T-helper 1 cell treated with Interleukin-12 subunit alpha and Interleukin-12 subunit beta and Interleukin-4 antibody, amounts not matched to agents 30 μg/mL and 1 μg/mL, for 36 hours (primary cell): ENCODE measurements at regions not wholly inside any gene's neighbourhood (a gene's known extent, or its start where the extent isn't known, plus 50 kb on each side); places are given as distances from the start of the nearest gene placed in this dataset.

ENCODE experiments used
- H3K27ac Mint-ChIP-seq: one replicate; pipeline ENCODE4 v1.8.0; 2021; ENCODE audit warnings: mild to moderate bottlenecking, mixed read lengths
- H3K27me3 Mint-ChIP-seq: one replicate; pipeline ENCODE4 v1.8.0; 2021; ENCODE audit warnings: low read depth, mixed read lengths
- H3K36me3 Mint-ChIP-seq: one replicate; pipeline ENCODE4 v1.8.0; 2021; ENCODE audit warnings: low read depth, mixed read lengths
- H3K4me1 Mint-ChIP-seq: one replicate; pipeline ENCODE4 v1.8.0; 2021; ENCODE audit warnings: low read depth, mixed read lengths
- H3K4me3 Mint-ChIP-seq: one replicate; pipeline ENCODE4 v1.8.0; 2021; ENCODE audit warnings: mild to moderate bottlenecking, moderate library complexity, mixed read lengths
- H3K9me3 Mint-ChIP-seq: one replicate; pipeline ENCODE4 v1.8.0; 2021; ENCODE audit warnings: mixed read lengths

DNA sequence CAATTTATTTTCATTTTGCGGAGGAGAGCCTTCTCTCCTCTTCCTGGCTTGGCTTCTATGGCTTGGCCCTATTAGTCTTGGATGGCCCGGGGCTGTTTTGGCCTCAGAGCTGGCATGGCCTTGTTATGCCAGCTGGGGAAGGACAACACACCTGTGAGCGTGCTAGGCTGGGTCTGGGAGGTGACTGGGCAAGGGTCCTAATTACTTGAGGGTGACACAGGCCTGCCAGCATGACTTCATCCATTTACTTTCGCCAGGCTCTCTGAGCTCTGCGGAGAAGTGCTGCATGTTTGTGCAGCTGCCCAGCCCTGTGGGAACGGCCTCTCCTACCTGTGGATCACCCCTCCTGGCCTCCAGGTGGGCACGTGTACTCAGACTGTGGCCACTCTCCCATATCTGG lies 153.6 kb downstream of the SNX19 start:
- Mint-ChIP-seq H3K4me1 (peaks cover 9% of the 10 kb centered on the region), H3K9me3 (no peaks in the 10 kb centered on the region), H3K4me3 (no peak overlapping the region), H3K27me3 (peaks cover 9% of the 10 kb centered on the region), H3K36me3 (no peaks in the 10 kb centered on the region), H3K27ac (no peak overlapping the region)

DNA sequence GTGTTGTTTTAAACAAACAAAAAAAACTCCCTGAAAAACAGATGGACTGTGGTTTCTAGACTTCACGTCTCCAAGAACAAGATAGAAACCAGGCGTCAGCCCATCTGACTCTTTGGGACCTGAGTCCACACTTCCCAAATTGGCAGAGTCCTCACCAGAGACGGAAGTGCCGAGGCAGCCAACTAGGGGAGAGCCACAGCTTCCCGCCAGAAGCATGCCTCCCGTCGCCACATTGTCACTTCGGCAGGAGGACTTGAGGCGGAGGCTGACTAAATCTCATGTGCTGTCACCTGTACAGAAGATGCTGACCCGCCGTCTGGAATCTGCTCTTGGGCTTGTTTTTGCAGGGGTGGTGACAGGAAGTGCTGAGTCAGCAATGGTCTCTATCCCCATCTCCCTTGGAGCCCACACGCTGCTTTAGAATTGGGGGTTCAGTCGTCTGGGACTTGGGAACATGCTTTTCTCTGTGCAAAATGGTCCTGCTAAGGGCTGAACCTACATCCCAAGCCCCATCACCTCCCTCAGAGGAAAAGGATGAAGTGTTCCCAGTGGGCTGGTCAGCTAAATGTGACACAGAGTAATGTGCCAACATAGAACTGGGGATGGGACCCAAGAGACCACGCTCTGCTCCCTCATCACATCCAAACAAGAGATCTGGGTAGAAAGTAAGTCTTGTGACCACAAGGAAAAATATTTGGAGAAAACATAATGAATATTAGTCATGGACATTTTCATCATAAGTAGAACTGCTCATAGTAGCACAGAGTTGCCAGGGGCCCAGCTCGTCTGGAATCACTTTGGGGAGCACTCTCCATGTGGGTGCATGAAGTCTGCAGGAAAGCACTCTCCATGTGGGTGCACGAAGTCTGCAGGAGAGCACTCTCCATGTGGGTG lies 152.9 kb downstream of the SNX19 start:
- Mint-ChIP-seq H3K9me3 (no peaks in the 10 kb centered on the region), H3K27me3 (peaks cover 9% of the 10 kb centered on the region), H3K4me1 (peaks cover 9% of the 10 kb centered on the region), H3K27ac (no peak overlapping the region), H3K4me3 (no peak overlapping the region), H3K36me3 (no peaks in the 10 kb centered on the region)

- Mint-ChIP-seq H3K36me3 (no peaks in the 10 kb centered on the region), H3K27me3 (peaks cover 8% of the 10 kb centered on the region), H3K27ac (no peak overlapping the region), H3K4me3 (no peak overlapping the region), H3K9me3 (no peaks in the 10 kb centered on the region), H3K4me1 (peaks cover 9% of the 10 kb centered on the region)
Observed at GRCh38 chr11:130765406-130765805, 150.9 kb downstream of the SNX19 start.

DNA sequence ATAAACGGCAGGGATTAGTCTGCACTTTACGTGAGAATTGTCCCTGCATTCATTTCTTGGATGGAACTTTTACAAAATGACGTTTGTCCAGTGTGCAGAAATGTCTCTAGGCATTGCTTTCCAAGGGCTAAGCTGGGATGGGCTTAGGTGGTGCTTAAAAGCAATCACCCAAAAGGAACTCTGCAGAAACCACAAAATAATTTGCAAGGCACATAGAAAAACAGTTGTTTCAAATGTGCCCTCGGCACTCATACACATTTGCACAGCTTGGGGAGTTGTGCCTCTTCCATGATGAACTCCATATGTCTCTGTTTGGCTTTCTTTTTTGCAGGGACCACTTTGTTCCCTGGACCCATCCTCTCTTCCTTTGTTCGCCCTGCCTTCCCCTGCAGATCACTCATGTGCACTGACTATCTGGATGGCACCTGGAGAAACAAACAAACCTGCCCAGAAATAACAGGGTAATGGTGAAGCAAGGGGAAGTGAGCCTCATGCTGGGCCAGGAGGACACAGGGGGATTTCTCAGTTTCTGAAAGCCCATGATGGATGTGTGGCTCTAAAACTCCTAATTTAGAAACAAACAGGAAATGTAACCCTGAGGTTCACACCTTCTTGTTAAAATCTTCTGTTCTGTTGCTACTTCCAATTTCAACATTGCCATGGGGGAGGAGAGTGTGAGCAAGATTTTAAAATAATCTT lies 150.2 kb downstream of the SNX19 start:
- H3K4me3 Mint-ChIP-seq: peak overlapping the region; percentile 16
- H3K27ac Mint-ChIP-seq: peak overlapping the region; percentile 29
- H3K27me3 Mint-ChIP-seq: peaks cover 5% of the 10 kb centered on the region
- peaks cover 9% of the 10 kb centered on the region for H3K4me1 Mint-ChIP-seq
- no peaks in the 10 kb centered on the region for H3K36me3 Mint-ChIP-seq
- H3K9me3 Mint-ChIP-seq: no peaks in the 10 kb centered on the region

DNA sequence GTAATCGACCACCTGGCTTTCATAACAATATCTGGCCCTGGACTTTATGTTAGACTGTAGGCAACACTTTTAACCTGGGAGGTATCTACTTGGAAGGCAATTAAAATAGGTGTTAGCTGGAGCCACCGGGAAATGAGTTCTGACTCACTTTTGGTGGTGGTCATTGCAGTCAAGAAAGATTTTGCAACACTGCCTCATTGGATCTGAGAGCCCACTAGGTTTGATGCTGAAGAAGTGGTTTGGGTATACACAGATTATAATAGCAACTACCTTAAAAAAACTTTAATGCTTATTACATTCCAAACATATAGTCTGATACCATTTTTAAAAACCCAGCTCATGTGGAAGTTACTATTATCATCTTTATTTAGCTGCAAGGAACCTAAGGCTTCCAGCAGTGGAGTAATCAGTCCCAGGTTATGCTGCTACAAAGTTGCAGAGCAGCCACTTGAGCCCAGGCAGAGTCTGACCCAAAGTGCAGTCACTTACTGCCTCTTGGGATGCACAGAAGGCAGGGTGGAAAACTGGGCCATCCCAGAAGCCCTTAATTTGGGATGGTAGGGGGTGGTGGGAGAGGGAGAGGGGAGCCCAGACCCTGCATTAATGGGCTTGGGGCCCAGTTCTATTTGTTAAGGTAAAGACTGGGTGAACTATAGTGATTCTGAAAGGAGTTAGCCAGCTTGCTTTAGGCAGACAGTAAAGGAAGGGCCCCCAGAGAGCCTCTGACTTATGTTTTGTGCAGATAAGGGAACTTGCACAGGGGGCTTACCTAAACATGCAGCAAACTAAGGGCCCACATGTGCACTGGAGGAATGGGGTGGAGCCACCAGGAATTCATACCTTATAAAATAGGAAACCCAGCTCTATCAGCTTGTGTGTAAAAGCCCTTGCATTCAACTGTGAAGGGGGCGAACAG lies 149.4 kb downstream of the SNX19 start:
- H3K4me3 Mint-ChIP-seq: peak overlapping the region; percentile 16
- peaks cover 10% of the 10 kb centered on the region for H3K4me1 Mint-ChIP-seq
- peak overlapping the region; percentile 29 for H3K27ac Mint-ChIP-seq

GRCh38 chr11:130769782-130770535 lies 146.3 kb downstream of the SNX19 start:
- no peak overlapping the region for H3K27ac Mint-ChIP-seq
- no peaks in the 10 kb centered on the region for H3K9me3 Mint-ChIP-seq
- peaks cover 11% of the 10 kb centered on the region for H3K4me1 Mint-ChIP-seq
- H3K27me3 Mint-ChIP-seq: no peaks in the 10 kb centered on the region
- no peaks in the 10 kb centered on the region for H3K36me3 Mint-ChIP-seq
- no peak overlapping the region for H3K4me3 Mint-ChIP-seq

More for the DNA sequence above, 149.4 kb downstream of the SNX19 start:
- Mint-ChIP-seq H3K9me3 (no peaks in the 10 kb centered on the region), H3K27me3 (peaks cover 5% of the 10 kb centered on the region), H3K36me3 (no peaks in the 10 kb centered on the region)

DNA sequence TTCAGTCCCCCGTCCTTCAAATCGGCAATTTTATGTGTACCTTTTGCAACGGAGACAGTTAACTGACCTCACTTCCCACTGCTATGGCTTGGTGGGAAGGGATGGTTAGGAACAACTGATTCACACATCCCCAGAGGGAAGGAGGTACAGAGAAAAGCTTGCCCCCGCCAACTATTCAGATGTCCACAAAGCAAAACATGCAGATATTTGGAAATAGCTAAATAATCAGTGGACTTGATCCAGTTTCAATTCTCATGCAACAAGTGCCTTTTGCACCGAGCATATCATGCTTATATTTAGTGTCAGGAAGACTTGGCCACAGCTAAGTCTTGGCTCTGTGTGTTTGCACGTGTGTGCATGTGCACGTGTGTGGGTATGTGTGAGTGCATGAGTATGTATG lies 144.6 kb downstream of the SNX19 start:
- no peak overlapping the region for H3K4me3 Mint-ChIP-seq
- H3K9me3 Mint-ChIP-seq: no peaks in the 10 kb centered on the region
- no peak overlapping the region for H3K27ac Mint-ChIP-seq
- peaks cover 4% of the 10 kb centered on the region for H3K4me1 Mint-ChIP-seq
- H3K27me3 Mint-ChIP-seq: no peaks in the 10 kb centered on the region
- no peaks in the 10 kb centered on the region for H3K36me3 Mint-ChIP-seq

- no peaks in the 10 kb centered on the region for H3K9me3 Mint-ChIP-seq
- H3K27ac Mint-ChIP-seq: no peak overlapping the region
- H3K36me3 Mint-ChIP-seq: no peaks in the 10 kb centered on the region
- H3K27me3 Mint-ChIP-seq: no peaks in the 10 kb centered on the region
- H3K4me1 Mint-ChIP-seq: peaks cover 1% of the 10 kb centered on the region
- no peak overlapping the region for H3K4me3 Mint-ChIP-seq
Observed at GRCh38 chr11:130772266-130773227, 143.7 kb downstream of the SNX19 start.

DNA sequence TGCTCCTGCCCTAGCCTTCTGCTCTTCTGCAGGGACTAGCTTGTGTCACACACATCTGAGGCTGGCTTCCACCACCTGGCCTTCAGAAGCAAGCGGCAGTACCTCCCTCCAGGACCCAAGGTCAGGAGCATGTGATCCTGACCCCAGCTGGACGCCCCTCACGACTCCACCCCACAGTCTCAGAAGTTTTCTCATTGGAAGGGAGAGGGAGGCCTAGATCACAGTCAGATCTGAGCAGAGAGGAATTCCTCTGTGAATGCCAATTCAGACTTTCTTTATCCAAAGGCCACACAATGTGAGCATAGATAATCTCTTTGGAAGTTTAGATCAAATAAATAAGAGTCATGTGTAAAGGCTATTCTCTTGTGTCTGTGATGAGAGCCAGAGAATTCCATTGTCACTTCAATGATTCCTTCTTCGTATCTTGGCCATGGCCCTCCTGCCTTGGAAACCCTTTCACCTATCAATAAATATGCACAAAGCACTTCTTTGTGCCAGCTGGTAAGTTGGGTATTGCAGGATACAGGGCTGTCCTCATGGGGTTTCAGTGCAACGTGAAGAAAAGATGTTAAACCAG lies 142.9 kb downstream of the SNX19 start:
- no peaks in the 10 kb centered on the region for H3K27me3 Mint-ChIP-seq

DNA sequence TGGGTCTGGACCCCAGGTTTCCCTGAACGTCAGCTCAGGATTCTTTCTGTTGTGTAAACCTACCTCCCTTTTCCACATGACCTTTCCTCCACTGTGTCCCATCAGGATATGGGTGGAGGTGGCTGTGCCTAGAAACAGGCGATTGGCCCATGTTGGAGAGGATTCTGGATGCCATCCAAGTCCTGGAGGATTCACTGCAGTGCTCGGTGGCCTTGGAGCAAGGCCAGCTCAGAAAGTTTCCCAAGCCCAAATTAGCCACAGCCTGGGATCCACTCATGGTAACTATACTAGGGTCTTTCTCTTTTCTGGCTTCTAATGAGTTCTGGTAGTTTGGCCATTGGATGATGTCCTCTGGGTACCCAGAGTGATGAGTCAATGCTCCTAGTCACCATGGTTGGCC lies 141.6 kb downstream of the SNX19 start:
- Mint-ChIP-seq H3K4me3 (no peak overlapping the region), H3K36me3 (no peaks in the 10 kb centered on the region), H3K27ac (no peak overlapping the region), H3K4me1 (peaks cover 1% of the 10 kb centered on the region), H3K9me3 (no peaks in the 10 kb centered on the region), H3K27me3 (no peaks in the 10 kb centered on the region)

More for the DNA sequence above, 142.9 kb downstream of the SNX19 start:
- Mint-ChIP-seq H3K4me3 (no peak overlapping the region), H3K4me1 (peaks cover 1% of the 10 kb centered on the region), H3K27ac (no peak overlapping the region), H3K9me3 (no peaks in the 10 kb centered on the region), H3K36me3 (no peaks in the 10 kb centered on the region)

DNA sequence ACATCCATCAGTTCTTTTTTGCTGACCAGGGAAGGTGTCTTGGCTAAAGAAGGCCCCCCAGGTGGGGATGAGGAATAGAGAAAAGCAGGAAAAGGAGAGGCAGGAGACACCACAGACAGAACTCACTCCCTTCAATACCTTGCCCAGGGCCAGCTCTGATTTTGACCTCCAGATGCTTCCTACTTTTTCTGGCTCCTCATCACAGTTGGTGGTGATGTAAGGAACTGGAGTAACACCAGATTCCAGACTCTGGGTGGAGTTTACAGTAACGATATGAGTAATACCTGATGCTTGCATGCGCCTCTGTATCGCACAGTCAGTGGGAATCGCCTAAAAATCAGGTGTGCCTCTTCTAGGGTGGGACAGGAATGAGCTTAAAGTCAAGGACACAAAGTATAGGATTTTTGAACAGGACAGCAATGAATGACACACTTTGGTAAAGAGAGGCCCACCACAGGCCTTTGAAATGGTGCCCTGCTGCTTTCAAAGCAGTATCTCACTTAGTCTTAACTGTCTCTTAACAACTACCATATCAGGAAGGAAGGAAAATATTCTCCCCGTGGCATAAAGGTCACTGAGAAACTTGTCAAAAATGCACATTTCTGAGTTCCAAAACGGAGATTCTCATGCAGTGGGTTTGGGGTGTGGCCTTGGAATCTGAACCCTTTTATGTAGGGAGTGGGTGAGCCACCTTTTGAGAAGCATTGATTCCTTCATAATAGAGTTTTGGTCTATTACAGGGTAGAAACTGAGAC lies 140.8 kb downstream of the SNX19 start:
- Mint-ChIP-seq H3K4me3 (no peak overlapping the region), H3K4me1 (peaks cover 1% of the 10 kb centered on the region), H3K27me3 (no peaks in the 10 kb centered on the region), H3K9me3 (no peaks in the 10 kb centered on the region), H3K27ac (no peak overlapping the region), H3K36me3 (no peaks in the 10 kb centered on the region)

DNA sequence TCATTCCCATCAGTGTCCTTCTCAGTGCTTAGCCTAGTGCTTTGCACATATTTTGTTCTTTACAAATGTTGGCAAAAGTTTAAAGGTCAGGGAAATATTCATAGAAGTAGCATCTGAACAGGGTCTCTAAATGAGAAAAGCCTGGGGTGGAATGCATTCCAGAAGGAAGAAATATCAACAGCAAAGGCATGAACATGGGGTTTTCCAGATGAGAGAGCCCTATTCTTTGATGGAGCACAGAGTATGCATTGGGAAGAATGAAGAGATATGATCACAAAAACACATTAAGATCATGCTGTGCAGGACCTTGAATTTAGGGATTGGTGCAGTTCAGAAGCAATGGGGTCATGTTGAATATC lies 140.2 kb downstream of the SNX19 start:
- H3K4me1 Mint-ChIP-seq: peaks cover 1% of the 10 kb centered on the region

More for the DNA sequence above, 140.2 kb downstream of the SNX19 start:
- peaks cover 3% of the 10 kb centered on the region for H3K27me3 Mint-ChIP-seq
- H3K36me3 Mint-ChIP-seq: no peaks in the 10 kb centered on the region
- no peaks in the 10 kb centered on the region for H3K9me3 Mint-ChIP-seq
- no peak overlapping the region for H3K4me3 Mint-ChIP-seq
- no peak overlapping the region for H3K27ac Mint-ChIP-seq
